ENCODE measurements at regions not wholly inside any gene's neighbourhood (a gene's known extent, or its start where the extent isn't known, plus 50 kb on each side); places are given as distances from the start of the nearest gene placed in this dataset.

DNA sequence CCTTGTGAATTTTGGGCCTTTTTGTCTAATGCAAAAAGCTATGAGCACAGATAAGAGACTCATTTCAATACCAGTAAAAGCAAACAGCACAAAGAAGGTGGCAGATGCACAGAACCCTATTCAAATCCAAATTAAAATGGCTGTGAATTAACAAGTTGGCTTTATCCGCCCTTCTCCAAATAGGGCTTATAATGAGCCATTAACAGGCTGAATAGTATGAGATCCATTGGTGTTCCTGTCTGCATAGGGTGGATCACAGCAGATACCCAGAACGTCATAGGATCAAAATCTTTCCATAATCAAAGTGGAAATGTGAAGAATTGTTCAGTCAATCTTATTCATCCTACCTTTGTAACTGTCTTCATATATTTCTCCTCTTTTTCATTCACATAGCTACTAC, 282.4 kb upstream of the UMPS start:
- no peaks in the 10 kb centered on the region for H3K36me3 ChIP-seq (ENCODE audit: control insufficient read depth in 4 of 4, insufficient read depth in 3 of 4, low read depth in 1 of 4, low read length in 3 of 4)

DNA sequence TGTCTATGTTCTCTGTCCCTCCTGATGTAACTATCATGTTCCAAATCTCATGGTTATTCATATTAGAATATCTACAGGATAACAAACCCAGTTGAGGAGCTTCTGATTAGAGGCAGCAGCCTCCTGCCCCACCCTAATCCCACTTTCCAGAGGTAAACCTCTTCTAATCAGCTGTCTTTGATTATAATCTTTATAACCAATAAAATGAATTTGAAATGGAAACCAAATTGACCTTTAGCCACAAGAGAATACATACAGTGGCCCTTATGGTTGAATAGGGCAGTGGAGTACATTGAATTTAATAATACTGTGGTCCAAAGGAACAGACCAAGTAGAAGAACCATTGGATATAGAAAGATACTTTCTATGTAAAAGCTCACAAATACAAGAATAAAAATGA, 281.3 kb upstream of the UMPS start:
- DNase-seq (ENCODE audit: low spot score): no peak
- Histone ChIP-seq H3K4me3 (ENCODE audit: low read depth in 1 of 3, low read length in 3 of 3) (no peak overlapping the region), H3K36me3 (ENCODE audit: control insufficient read depth in 4 of 4, insufficient read depth in 3 of 4, low read depth in 1 of 4, low read length in 3 of 4) (no peaks in the 10 kb centered on the region), H3K9ac (ENCODE audit: low read depth in 1 of 2, low read length in 2 of 2) (no peak overlapping the region), H3K27ac (ENCODE audit: low read depth in 1 of 2, low read length in 2 of 2) (no peak overlapping the region), H3K27me3 (ENCODE audit: control insufficient read depth in 4 of 4, insufficient read depth in 4 of 4, low read length in 3 of 4) (no peaks in the 10 kb centered on the region), H3K9me3 (ENCODE audit: control insufficient read depth in 4 of 4, low read length in 3 of 4) (no peaks in the 10 kb centered on the region), H3K4me1 (ENCODE audit: control insufficient read depth in 4 of 4, insufficient read depth in 4 of 4, low read length in 3 of 4) (no peaks in the 10 kb centered on the region)
- TF ChIP-seq GABPA (IDR thresholded peaks at IDR 0.05 in 1 of 2, conservative IDR thresholded peaks at IDR 0.05 in 1 of 2) (no peak), RAD21 (IDR thresholded peaks at IDR 0.05) (no peak), FOXA2 (IDR thresholded peaks at IDR 0.05) (no peak), HNF4G (IDR thresholded peaks at IDR 0.05) (no peak), JUND (IDR thresholded peaks at IDR 0.05) (no peak), RXRA (IDR thresholded peaks at IDR 0.05) (no peak), EGR1 (IDR thresholded peaks at IDR 0.05; ENCODE audit: low read depth in 2 of 2) (no peak), HNF4A (conservative IDR thresholded peaks at IDR 0.05) (no peak), TAF1 (conservative IDR thresholded peaks at IDR 0.05) (no peak), SP1 (IDR thresholded peaks at IDR 0.05) (no peak), NR2F2 (IDR thresholded peaks at IDR 0.05) (no peak), FOXA1 (IDR thresholded peaks at IDR 0.05) (no peak)
- TF ChIP-seq, protein P1, sequence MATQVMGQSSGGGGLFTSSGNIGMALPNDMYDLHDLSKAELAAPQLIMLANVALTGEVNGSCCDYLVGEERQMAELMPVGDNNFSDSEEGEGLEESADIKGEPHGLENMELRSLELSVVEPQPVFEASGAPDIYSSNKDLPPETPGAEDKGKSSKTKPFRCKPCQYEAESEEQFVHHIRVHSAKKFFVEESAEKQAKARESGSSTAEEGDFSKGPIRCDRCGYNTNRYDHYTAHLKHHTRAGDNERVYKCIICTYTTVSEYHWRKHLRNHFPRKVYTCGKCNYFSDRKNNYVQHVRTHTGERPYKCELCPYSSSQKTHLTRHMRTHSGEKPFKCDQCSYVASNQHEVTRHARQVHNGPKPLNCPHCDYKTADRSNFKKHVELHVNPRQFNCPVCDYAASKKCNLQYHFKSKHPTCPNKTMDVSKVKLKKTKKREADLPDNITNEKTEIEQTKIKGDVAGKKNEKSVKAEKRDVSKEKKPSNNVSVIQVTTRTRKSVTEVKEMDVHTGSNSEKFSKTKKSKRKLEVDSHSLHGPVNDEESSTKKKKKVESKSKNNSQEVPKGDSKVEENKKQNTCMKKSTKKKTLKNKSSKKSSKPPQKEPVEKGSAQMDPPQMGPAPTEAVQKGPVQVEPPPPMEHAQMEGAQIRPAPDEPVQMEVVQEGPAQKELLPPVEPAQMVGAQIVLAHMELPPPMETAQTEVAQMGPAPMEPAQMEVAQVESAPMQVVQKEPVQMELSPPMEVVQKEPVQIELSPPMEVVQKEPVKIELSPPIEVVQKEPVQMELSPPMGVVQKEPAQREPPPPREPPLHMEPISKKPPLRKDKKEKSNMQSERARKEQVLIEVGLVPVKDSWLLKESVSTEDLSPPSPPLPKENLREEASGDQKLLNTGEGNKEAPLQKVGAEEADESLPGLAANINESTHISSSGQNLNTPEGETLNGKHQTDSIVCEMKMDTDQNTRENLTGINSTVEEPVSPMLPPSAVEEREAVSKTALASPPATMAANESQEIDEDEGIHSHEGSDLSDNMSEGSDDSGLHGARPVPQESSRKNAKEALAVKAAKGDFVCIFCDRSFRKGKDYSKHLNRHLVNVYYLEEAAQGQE (IDR thresholded peaks at IDR 0.05): no peak
- TF ChIP-seq, protein P2, sequence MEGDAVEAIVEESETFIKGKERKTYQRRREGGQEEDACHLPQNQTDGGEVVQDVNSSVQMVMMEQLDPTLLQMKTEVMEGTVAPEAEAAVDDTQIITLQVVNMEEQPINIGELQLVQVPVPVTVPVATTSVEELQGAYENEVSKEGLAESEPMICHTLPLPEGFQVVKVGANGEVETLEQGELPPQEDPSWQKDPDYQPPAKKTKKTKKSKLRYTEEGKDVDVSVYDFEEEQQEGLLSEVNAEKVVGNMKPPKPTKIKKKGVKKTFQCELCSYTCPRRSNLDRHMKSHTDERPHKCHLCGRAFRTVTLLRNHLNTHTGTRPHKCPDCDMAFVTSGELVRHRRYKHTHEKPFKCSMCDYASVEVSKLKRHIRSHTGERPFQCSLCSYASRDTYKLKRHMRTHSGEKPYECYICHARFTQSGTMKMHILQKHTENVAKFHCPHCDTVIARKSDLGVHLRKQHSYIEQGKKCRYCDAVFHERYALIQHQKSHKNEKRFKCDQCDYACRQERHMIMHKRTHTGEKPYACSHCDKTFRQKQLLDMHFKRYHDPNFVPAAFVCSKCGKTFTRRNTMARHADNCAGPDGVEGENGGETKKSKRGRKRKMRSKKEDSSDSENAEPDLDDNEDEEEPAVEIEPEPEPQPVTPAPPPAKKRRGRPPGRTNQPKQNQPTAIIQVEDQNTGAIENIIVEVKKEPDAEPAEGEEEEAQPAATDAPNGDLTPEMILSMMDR (IDR thresholded peaks at IDR 0.05; ENCODE audit: low read depth, low read length, missing input control): no peak
- TF ChIP-seq, protein P3, sequence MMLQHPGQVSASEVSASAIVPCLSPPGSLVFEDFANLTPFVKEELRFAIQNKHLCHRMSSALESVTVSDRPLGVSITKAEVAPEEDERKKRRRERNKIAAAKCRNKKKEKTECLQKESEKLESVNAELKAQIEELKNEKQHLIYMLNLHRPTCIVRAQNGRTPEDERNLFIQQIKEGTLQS (IDR thresholded peaks at IDR 0.05): no peak
- TF ChIP-seq, protein P4, sequence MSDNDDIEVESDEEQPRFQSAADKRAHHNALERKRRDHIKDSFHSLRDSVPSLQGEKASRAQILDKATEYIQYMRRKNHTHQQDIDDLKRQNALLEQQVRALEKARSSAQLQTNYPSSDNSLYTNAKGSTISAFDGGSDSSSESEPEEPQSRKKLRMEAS (IDR thresholded peaks at IDR 0.05): no peak

More for the DNA sequence above, 282.4 kb upstream of the UMPS start:
- H3K4me3 ChIP-seq (ENCODE audit: low read depth in 1 of 3, low read length in 3 of 3): no peak overlapping the region
- DNase-seq (ENCODE audit: low spot score): no peak
- H3K27me3 ChIP-seq (ENCODE audit: control insufficient read depth in 4 of 4, insufficient read depth in 4 of 4, low read length in 3 of 4): no peaks in the 10 kb centered on the region
- no peaks in the 10 kb centered on the region for H3K4me1 ChIP-seq (ENCODE audit: control insufficient read depth in 4 of 4, insufficient read depth in 4 of 4, low read length in 3 of 4)
- 87% methylated on average over 2 of the region's 2 CpGs for WGBS
- H3K9ac ChIP-seq (ENCODE audit: low read depth in 1 of 2, low read length in 2 of 2): no peak overlapping the region
- H3K27ac ChIP-seq (ENCODE audit: low read depth in 1 of 2, low read length in 2 of 2): no peak overlapping the region
- H3K9me3 ChIP-seq (ENCODE audit: control insufficient read depth in 4 of 4, low read length in 3 of 4): no peaks in the 10 kb centered on the region
- TF ChIP-seq FOXA2 (IDR thresholded peaks at IDR 0.05) (no peak), FOXA1 (IDR thresholded peaks at IDR 0.05) (no peak), SP1 (IDR thresholded peaks at IDR 0.05) (no peak), YY1 (IDR thresholded peaks at IDR 0.05) (no peak), JUND (IDR thresholded peaks at IDR 0.05) (no peak), TAF1 (conservative IDR thresholded peaks at IDR 0.05) (no peak)
- TF ChIP-seq, protein P4 (IDR thresholded peaks at IDR 0.05): no peak

Measured in liver (tissue), 8 donors.